ENCODE measurements at regions not wholly inside any gene's neighbourhood (a gene's known extent, or its start where the extent isn't known, plus 50 kb on each side); places are given as distances from the start of the nearest gene placed in this dataset.

GRCh38 chr9:118177241-118177640 lies 473.0 kb downstream of the TLR4 start:
- DNase-seq (ENCODE audit: low read depth in 2 of 2) = no peak

DNA sequence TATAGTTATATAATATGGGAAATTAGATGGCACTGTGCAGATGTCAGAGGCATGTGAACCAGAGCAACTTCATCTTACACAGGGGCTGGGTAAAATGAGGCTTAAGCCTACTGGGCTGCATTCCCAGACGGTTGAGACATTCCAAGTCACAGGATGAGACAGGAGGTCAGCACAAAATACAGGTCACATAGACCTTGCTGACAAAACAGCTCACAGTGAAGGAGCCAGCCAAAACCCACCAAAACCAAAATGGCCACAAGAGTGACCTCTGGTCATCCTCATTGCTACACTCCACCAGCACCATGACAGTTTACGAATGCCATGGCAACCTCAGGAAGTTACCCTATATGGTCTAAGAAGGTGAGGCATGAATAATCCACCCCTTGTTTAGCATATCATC lies 479.4 kb downstream of the TLR4 start:
- no peak for DNase-seq (ENCODE audit: low read depth in 2 of 2)

DNA sequence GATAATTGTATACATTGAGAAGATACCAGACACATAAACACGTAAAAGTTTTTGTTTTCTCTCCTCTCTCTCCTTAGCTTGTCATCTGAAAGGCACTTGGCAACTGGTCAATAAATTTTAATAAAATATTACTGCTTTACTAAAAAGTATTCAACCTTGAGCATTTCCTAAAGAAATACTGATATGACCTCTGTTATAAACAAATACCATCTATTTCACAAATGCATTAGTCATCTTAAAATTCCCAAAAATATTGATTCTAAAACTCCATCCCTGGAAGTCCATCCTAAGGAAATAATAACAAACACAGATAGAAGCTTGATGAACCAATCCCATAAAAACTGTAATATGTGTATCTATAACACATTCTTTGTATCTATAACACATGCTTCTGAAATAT lies 483.2 kb downstream of the TLR4 start:
- DNase-seq (ENCODE audit: low read depth in 2 of 2) = no peak

GRCh38 chr9:118189615-118190014 lies 485.4 kb downstream of the TLR4 start:
- no peak for DNase-seq (ENCODE audit: low read depth in 2 of 2)

GRCh38 chr9:118192807-118193206 lies 488.6 kb downstream of the TLR4 start:
- DNase-seq (ENCODE audit: low read depth in 2 of 2) = no peak

DNA sequence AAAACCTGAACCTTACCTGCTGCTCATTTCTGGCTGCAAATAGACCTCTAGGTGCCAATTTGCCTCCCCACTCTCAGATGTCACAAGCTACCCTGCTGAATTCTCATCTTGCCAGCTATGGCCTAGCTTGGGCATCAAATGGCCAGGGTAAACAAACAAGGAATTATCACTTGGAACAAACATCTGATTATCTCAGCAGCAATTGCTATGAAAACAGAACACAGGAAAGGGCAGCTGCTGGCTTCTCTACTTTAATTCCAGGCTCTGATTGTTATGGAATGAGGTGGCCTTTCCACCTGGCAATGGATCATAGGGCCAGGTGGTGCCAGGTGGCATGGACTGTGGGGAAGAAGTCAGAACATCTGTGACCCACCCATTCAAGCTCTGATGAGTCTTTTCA lies 505.1 kb downstream of the TLR4 start:
- no peak for DNase-seq (ENCODE audit: low read depth in 2 of 2)

DNA sequence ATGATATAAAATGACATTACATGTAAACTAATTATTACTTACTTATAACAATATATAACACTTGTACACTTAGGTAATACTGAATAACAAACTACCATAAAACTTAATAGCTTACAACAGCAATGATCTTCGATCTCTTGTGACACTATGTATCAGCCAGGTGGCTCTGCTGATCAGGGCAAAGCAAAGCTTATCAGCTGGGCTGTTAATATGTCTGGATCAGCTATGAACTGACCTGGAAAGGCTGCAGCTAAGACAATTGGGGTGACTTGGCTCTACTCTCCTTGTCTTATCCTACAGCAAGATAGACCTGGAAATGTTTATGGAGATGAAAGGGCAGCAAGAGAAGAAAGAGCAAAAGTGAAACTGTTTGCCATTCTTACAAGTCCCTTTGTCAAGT lies 511.3 kb downstream of the TLR4 start:
- no peak for DNase-seq (ENCODE audit: low read depth in 2 of 2)

- DNase-seq (ENCODE audit: low read depth in 2 of 2) = no peak
These were observed 518.2 kb downstream of the TLR4 start for GRCh38 chr9:118222375-118222774.

GRCh38 chr9:118223111-118223510 lies 518.9 kb downstream of the TLR4 start:
- no peak for DNase-seq (ENCODE audit: low read depth in 2 of 2)

- DNase-seq (ENCODE audit: low read depth in 2 of 2) = no peak
These were observed 526.1 kb downstream of the TLR4 start for GRCh38 chr9:118230329-118230728.

DNA sequence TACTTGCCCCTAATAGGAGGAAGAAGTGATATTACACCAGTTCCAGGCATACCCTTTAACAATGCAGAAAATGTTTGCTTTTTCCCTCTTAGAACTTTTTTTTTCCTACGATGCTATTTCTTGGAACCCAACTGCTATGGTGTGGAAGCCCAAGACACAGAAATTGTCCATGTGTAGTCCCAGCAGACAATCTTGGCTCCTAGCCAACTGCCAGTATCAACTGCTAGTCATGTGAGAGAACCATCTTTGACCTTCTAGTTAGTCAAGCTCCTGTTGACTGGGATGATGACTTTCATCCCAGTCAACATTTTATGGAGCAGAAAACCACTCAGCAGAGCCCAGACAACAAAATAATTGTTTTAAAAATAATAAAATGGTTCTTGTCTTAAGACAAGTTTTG lies 532.4 kb downstream of the TLR4 start:
- no peak for DNase-seq (ENCODE audit: low read depth in 2 of 2)

DNA sequence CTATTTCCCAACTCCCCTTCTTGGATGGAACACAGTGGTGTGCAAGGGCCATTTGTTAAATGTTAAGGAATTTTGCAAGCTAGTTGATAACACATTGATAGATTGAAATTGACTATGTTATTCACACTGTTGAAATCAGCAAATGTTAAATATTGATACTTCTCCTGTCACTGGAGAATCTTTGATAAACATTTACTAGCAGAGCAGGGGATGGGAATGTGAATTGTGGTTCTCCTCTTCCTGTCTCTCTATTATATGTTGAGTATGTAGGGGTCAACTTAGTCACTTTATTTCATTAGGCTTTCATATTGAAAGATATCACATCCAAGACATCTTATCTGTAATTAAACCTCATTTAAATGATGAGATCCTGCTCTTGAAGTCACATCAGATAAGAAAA lies 533.9 kb downstream of the TLR4 start:
- DNase-seq (ENCODE audit: low read depth in 2 of 2) = no peak

- DNase-seq (ENCODE audit: low read depth in 2 of 2) = no peak
These were observed 547.8 kb downstream of the TLR4 start for GRCh38 chr9:118252027-118252426.

DNA sequence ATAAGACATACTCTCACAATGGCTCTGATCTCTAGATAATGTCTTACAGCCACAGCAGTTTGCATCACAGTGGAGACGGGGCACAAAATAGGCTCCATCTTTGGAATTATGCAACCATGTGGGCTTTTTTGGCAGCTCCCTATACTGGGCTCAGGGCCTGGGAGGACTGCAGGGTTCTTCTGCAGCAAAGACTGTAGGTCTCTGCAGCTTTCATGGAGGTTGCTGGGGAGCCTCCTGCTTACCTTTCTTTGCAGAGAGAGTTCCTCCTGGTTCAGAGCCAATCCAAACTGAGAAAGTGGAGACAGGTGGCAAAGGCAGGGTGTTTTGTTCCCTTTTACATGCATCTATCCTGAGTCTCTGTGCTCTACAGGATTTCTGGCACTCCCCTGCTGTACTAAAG lies 558.0 kb downstream of the TLR4 start:
- no peak for DNase-seq (ENCODE audit: low read depth in 2 of 2)

DNA sequence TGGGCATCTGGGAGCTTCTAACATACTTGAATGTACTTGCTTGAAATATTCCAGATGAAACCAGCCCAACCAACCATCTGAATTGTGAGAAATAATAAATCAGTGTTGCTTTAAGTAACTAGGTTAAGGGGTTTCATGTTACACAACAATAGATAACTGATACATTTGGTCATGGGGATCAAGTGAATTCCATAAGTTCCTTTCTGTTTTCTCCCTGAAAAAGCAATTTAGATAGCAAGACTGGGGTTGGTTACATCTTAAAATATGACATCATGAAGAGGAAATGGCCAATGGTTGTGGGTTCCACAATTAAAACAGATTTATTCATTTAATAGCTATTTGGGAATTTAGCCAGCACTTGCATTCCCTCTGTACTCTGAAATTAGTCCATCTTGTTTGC lies 559.7 kb downstream of the TLR4 start:
- no peak for DNase-seq (ENCODE audit: low read depth in 2 of 2)

DNA sequence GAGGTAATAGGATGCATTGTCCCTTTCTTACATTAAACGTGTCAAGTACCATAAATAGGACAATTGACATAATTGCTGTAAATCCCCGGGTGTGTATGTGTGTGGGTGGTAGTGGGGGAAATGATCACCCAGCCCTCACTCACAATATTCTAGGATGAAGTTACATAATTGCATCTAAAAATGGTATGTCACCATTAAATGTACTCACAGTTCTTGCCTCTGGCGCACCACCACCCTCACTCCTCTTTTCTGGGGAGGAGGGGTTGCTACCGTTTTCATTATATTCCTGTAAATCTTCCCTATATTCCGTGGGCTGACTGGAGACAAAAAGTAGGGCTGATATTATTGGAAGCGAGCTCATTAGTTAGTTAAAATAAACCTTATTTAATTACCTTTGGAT lies 563.8 kb downstream of the TLR4 start:
- DNase-seq (ENCODE audit: low read depth in 2 of 2) = no peak

- no peak for DNase-seq (ENCODE audit: low read depth in 2 of 2)
These were observed 565.4 kb downstream of the TLR4 start for GRCh38 chr9:118269623-118270022.

DNA sequence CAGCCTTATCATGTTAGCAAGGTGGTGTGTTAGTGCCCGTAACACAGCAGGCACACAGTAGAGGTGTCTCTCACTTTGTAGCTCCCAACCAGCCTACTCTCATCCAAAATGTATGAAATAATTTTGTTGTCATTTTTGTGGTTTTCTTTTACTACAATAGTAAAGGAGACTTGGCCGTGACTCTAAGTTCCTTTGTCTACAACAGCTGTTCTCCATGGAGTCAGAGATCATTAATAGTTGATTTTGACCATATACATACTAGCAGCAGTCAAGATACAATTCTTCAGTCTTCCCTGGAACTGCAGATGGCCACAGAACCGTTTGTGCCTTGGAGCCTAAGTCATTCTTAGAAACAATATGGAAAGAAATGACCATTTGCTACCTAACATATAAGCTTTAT lies 567.1 kb downstream of the TLR4 start:
- DNase-seq (ENCODE audit: low read depth in 2 of 2) = no peak

GRCh38 chr9:118271936-118272335 lies 567.7 kb downstream of the TLR4 start:
- DNase-seq (ENCODE audit: low read depth in 2 of 2) = no peak

GRCh38 chr9:118273048-118273447 lies 568.8 kb downstream of the TLR4 start:
- DNase-seq (ENCODE audit: low read depth in 2 of 2) = no peak

DNA sequence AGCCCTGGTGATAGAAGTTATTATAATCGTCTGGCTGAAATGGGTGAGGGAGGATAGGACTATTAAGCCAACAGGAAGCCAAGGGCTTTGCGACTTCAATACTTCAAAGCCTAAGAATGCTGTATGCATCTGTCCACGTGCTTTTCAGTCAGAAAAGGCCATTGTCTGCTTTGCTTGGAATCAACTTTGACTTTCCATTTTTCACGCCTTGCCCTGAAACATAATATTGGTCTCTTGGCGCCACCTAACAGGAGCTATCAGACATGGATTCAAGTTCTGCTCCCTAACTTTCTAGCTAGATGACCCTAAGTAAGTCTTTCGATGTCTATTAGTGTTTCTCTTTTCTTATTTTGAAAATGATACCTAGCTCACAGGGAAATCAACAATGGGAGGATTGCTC lies 572.6 kb downstream of the TLR4 start:
- DNase-seq (ENCODE audit: low read depth in 2 of 2) = no peak

- DNase-seq (ENCODE audit: low read depth in 2 of 2) = no peak
These were observed 577.6 kb downstream of the TLR4 start for GRCh38 chr9:118281772-118282171.

DNA sequence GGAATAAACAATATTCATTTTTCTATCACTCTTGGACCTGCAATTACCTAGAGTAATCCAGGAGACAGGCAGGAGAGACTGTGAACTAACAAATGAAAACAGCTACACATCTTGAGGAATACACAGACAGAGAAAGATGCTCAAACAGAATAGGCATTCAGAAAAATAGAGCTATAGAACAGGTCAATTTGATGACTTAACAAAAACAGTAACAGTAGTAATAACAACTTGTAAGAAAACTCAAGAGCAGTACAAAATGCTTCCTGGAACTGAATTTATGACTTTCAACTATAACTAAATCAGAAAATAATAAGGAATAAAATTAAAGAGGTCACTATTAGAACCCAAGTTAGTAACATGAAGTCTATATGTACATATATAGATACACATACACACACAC lies 579.3 kb downstream of the TLR4 start:
- DNase-seq (ENCODE audit: low read depth in 2 of 2) = no peak

DNA sequence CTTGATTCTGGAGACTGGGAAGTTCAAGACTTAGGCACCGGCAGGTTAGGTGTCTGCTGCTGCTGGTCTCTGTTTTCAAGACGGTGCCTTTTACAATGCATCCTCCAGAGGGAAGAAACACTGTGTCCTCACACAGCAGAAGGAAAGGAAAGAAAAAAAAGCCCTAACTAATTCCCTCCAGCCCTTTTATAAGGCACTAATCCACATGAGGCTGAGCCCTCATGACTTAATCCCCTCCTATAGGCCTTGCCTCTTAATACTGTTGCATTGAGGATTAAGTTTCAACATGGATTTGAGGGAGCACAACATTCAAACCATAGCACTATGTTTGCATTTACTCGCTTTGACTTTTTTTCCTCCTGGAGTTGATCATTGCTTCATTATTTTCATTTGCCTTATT lies 585.9 kb downstream of the TLR4 start:
- no peak for DNase-seq (ENCODE audit: low read depth in 2 of 2)

- DNase-seq (ENCODE audit: low read depth in 2 of 2) = no peak
These were observed 591.2 kb downstream of the TLR4 start for GRCh38 chr9:118295413-118295812.
